ENCODE measurements at regions not wholly inside any gene's neighbourhood (a gene's known extent, or its start where the extent isn't known, plus 50 kb on each side); places are given as distances from the start of the nearest gene placed in this dataset.
A peak's percentile ranks its signal among the peaks of the same experiment; 100 is the strongest.

DNA sequence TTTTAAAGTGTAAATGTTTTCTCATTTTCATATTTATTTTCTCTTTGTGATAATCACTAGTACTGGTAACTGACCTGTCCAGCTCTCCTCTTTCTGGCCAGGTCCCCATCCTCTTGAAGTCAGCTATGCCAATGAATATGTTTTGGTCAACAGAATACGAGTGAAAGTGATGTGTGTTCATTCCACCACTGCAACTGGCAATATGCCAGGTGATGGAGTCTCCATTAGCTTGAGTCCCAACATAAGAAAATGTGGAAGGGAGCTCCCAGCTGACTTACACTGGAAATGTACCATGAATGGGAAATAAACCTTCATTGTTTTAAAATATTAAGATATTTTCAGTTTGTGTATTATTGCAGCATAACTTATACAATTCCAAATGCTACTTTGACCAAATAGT lies 75.8 kb downstream of the CCDC34 start:
- DNase-seq (ENCODE audit: low spot score) = no peak

DNA sequence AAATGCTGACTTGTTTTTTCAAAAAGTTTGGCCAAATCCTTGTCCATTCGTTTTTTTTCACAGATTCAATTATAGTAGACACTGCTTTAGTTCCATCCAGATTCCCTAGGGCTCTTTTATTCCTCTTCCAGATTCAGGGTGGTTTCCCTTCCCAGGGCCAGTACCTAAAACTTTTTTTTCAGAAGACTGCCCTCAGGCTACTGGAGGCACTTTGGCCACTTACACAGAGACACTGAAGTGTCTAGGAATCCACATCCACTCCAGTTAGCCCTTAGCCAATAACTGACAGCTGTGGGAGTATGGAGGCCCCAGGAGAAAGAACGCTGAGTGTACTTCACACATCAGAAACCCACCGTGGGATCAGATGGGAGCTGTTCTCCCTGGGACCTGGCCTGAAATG lies 77.3 kb downstream of the CCDC34 start:
- DNase-seq (ENCODE audit: low spot score) = no peak

DNA sequence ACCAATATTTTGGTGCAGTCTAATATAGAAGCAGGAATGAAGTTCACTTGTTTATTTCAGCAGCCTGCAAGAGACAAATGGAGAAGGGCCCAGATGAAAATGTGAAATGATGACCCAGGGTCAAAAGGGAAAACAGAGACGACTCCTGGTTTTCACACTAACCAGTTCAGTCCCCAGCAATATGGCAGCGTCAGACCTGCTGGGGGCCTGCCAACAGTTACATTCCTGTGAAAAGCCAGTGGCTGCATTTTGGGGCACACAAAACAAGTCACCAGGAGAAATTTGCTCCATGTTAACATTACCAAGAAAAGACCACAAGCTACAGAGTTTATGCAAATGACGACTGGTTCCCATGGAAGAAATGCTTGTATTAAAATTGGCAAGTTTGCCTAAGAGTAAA lies 80.2 kb downstream of the CCDC34 start:
- DNase-seq (ENCODE audit: low spot score) = no peak

DNA sequence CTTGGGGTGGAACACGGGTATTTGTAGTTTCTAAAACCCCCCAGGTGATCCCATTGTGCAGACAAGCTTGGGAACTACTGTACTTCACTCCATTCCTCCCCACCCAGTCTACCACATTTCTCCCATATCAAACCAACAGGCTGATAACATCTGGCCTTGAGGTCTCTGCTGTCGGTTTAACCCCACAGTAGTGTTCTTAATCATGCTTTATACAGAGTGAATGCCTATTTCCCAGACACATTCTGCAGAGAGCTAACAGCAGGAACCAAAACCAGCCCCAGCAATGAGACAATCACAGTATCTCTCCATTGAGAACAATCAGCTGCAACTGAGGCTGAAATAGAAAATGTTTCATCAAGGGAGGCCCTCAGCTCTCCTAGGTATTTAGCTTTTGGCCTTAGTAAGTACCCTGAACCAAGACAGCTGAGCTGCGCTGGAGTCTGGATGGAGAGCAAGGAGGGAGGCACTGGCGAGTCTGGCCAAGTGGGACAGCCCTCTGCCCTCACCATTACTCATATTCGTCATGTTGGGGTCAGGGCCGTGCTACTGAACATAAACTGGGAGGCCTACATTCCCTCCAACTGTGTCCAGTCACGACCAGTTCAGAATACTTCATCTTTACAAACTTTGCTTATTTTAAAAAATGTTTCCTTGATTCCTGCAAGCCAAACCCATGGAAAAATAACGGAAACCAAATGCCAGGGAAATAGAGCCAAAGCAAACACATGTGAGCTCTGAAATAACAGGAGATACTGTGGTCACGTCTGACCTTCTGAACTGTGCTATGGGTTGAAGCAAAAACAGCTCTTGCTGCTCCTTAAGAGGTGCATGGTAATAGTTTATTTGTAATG lies 81.0 kb downstream of the CCDC34 start:
- no peak for DNase-seq (ENCODE audit: low spot score)

DNA sequence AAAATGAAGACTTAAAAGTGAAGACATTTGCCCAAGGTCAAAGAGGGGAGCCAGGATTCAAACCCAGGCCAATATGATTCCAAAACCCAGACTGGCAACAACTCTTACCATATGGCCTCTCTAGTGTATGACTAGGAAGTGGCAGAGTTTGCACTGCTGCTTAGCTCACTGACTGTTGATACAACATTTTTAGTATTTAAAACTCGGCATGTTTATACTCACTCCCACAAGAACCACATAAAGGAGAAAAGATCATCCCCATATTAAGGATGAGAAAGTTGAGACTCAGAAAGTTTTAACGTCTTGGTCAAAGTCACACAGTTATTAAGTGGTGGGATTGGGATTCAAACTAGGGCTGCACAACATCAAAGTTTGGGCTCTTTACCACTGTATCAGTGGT lies 81.7 kb downstream of the CCDC34 start:
- DNase-seq (ENCODE audit: low spot score) = no peak

DNA sequence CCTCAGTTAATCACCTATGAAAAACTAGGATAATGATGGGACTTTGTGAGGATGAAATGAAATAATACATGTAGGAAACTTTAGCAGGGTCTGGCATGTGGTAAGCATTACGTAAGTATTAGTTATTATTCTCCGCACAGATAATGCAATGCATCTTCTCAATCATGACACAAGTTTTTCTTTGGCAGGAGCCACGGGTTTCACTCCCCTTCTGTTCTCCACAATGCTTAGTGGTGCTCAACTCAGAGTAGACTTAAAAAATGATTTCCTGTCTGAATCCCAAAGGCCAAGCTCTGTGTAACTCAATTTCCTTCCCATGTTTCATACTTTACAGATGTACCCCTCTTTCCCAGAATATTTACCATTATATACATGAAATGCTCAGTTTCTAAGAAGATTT lies 82.9 kb downstream of the CCDC34 start:
- no peak for DNase-seq (ENCODE audit: low spot score)

DNA sequence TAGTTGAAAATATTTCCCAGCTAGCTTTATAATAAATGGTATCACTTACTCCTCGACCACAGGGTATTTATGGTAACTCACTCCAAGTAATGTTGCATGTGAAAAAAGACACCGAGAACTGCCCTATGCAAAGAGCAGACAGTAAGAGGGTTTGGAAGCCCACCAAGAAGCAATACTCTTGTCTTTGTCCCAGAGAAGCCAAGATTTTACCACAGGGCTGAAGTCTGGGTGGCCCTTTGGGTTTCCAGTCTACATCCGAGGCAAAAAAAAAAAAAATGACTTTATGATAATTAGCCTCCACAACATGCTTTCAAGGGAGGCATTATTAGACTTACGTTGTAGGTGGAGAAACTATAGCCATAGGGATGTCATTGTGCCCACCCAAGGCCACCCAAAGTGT lies 83.6 kb downstream of the CCDC34 start:
- no peak for DNase-seq (ENCODE audit: low spot score)

DNA sequence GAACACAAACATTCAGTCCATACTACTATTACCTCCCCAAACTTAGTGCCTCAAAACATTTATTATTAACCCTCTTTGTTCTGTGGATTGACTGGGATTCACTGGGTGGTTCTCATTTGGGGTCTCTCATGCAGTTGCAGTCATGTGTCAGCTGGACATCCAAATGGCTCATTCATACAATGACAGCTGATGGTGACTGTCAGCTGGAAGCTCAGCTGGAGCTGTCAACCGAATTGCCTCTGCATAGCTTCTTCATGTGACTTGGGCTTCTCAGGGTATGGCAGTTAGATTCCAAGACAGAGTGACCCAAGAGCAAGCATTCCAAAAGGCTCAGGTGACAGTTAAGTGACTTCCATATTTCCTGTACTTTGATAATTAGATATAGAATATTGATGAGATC lies 85.2 kb downstream of the CCDC34 start:
- DNase-seq (ENCODE audit: low spot score) = no peak

DNA sequence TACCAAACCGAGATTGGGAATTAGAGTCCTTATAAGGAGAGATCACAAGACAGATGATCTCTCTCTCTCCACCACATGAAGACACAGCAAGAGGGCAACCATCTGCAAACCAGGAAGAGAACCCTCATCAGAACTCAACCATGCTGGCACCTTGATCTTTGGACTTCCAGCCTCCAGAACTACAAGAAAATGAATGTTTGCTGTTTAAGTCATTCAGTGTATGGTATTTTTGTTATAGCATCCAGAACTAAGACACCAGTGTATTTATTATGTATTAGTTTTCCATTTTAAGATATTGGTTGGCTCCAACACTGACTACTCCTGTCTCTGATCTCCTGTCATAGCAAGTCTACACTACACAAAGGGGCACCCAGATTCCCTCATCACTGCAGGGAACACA lies 86.9 kb downstream of the CCDC34 start:
- no peak for DNase-seq (ENCODE audit: low spot score)

DNA sequence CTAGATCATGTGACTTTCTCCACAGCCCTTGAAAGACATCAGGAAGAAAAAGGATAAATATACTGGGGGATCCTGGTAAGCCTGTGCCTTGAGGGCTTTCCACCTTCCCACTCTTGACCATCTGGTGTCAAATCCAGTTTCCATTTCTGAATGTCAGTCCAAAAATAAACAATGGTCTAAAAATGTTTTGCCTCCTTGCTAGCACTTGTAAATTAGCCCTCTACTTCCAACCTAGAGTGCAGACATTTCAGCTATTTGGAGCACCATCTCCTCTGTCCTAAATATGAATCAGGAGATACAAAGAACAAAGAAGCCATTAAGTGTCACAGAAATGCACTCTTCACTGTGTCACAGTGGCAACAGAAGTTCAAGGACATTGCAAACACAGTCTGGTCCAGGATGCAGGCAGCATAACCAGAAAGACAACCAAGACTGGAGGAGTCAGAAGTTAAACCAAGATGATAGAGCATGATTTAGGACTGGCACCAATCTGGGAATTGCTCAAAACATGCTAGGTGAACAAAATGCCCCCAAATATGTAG lies 88.1 kb downstream of the CCDC34 start:
- no peak for DNase-seq (ENCODE audit: low spot score)

DNA sequence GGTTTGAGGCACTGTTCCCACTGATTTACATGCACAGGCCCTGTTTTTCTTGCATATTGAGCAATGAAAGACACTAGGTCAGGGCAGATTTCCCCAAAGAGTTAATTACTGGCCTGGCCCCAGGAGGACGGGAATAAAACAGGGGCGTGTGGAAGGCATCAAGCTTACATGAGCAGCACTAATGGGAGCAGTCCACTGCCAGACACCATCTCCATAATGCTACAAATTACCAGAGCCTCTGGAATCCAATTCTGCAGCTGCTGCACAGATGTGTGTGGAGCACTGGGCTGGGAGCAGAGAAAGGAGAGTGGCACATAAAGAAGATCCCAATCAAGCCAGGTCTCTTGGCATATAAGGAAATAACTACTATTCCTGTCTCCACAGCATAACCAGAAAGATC lies 96.9 kb downstream of the CCDC34 start:
- no peak for DNase-seq (ENCODE audit: low spot score)

DNA sequence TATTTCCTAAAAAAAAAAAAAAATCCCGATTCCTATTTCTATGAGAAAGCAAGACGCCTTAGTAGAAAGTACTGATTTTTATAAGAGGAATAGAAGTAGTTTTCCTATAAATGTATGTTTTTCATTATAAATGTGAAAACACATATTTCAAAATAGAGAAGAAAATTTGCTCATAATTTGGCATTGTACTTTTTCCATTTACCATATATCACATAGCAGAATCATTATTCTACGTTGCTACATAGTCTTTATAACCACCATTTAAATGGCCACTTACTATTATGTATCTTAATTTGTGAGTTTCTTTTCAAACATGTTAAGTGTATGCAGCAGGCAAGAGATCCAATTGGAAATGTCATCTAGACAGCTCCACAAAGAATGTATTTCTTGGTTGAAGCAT lies 99.0 kb downstream of the CCDC34 start:
- DNase-seq (ENCODE audit: low spot score) = no peak

DNA sequence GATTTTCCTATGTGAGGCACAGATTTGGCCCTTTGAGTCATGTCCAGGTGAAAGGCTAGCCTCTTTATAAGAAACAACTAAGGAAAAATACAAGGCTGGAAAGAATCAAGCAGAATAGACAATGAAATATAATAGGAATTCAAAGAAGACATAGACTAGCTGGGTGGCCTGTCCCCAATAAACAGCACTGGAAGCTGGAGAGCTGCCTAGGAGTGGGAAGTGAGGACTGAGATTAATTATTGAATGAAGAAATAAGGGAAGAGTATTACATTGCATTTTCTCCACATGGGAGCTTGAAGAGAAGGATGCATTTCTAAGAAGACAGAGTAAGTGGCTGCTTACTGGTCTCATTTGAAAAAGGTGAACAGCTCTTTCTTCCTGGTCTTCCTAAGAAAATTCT lies 100.0 kb downstream of the CCDC34 start:
- no peak for DNase-seq (ENCODE audit: low spot score)

DNA sequence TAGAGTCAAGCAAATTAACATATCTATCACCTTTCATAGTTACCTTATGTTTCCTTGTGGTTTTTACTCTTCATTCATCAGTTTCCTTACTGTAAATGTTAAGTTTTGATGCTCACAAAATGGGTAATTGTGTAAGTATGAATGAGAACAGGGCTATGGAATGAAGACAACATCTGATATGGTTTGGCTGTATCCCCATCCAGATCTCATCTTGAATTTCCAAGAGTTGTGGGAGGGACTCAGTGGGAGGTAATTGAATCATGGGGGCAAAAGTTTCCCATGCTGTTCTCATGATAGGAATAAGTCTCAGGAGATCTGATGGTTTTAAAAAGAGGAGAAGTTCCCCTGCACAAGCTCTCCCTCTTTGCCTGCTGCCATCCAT lies 107.6 kb downstream of the CCDC34 start:
- no peak for DNase-seq (ENCODE audit: low spot score)

DNA sequence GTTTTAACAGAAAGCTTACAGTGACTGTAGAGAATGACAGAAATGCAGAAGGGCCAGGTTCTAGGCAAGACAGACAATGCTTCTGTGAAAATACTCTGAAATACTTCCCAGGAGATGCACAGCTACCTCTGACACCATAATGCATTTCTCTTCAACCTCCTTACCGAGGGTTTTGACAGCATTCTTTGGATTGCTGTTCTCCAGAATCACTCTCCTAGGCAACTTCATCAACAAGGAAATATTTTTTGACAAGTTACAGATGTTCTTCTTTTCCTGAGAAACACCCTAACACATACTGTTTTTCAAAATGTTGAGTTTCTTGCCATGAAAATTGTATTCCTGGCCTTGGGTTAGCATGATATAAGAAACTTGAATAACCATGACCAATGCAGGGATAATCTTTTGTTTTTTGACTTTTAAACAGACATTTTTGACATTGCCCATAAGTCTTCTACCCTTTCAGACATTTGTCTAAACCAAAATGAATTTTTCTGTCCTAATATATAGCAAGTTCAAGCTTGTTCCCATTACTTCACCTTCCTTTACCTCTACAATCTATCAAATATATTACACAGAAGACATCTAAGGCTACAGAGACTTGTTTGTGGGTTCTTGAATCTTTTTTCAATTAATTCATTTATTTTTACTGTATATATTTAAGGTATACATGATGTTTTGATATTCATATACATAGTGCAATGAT lies 108.1 kb downstream of the CCDC34 start:
- DNase-seq (ENCODE audit: low spot score) = no peak

DNA sequence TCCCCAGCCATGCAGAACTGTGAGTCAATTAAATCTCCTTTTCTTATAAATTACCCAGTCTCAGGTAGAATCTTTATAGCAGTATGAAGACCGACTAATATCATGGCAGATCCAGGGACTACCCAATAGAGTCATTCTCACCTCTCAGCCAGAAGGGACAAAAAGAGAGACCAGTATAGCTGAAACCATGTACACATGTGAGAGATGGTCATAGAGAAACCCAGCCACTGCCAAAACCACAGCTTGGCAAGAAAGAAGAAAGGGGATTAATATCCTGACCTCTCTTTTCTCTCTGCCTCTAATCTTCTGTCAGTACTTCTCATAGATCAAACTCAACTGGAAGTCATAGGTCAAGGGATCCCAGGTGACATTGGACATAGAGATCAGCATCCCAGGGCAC lies 109.8 kb downstream of the CCDC34 start:
- no peak for DNase-seq (ENCODE audit: low spot score)

DNA sequence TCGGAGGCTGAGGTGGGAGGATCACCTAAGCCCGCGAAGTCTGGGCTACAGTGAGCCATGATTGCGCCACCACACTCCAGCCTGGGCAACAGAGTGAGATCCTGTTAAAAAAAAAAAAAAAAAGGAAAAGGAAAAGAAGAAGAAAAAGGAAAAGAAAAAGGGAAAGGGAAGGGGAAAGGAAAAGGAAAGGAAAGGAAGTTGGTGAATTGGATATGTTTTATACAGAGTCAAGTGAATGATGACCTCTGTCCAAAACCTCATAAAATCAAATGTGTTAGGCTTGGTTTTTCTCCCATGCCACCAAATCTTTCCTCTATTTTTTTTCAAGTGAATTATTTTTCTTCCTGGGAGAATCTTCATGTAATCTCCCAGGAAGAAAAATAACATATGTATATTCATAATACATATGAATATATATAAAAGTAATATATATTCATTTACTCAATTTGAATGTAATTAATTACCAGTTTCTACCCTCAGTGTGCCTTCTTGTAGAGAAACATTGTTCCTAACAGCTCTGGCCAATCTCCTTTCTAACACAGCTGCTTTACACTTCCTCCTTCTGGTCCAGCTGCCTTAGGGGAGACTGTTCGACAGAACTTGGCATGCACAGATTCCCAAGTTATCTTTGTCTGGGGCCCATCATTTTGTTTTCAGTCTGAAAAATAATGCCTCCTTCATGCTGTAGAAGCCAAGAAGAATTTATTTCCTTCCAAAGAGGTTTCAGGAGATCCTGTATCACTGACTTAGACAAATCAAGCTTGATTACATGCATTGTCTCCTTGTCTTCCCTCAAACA lies 111.9 kb downstream of the CCDC34 start:
- no peak for DNase-seq (ENCODE audit: low spot score)

DNA sequence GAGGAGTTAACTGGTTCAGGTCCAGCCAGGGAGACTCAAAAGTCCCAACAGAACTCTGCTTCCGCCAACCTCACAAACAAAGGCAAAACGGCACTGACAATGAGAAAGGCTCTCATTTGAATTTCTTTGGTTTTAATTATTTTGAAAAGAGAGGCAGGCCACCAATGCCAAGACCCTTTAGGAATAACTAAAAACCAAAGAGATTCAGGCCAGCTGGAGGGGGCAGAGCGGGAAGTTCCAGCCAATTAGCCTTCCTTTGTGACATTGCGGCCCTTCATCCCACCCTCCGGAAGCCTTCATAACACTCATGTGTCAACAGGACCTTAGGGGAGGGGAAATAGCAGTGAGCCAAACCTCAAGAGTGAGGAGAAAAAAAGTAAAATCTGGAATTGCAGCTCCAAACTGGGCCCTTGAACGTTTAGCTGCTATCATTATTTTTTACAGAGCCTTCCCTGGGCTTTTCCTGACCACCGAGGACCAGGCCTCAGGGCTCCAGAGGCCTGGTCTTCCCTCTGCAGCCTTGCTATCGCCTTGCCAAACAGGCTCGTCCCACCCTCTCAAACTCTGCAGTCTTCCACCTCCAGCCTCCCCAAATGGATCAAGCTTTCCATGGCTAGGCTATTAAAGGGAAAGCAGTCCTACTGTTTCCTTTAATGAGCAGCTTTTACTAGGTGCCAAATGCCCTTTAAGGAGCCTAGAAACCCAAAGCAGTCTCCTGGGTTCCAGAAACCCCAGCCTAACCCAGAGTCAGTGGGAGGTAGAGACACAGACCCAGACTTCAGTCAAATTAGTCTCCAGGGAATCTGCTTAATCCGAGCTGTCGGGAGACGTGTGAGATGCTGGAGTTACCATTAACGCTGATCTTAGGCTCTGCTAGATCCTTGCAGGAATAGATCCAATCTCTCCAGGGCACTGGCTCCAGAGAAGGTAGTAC lies 114.2 kb downstream of the CCDC34 start:
- peak; percentile 25 for DNase-seq (ENCODE audit: low spot score)

DNA sequence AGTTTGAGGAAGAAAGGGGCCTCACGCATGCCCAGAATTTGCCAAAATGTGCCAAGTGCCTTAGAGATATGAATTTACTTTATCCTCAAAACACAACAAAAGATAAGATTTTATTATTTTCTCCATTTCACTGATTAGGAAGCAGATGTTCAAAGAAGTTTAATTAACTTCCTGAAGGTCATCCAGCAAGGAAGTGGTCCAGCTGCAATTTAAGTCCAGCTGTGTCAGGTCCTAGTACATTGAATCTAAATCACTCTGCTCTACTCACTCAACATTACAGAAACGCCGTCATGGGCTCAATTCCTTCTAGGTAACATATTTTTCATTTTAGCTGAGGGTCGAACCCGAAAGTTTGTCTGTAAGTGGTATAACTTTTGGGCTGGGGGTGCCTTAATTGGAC lies 115.4 kb downstream of the CCDC34 start:
- DNase-seq (ENCODE audit: low spot score) = no peak

DNA sequence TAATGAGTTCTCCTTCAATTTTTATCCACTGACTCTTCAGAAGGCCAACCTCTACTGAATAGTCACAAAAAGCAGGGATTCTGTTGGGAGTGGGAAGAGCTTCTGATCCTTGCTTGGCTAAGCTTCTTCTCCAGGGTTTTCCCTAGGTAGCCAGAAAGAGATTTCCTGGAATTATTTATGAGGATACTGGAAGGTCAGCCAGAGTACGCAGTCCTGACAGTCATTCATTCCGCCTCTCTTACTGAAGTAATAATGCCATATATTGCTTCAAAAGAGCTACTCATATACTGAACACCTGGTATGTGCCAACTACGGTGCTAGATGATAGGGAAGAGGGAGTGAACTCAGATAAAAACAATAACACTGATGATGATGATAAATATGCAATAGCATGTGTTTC lies 116.1 kb downstream of the CCDC34 start:
- DNase-seq (ENCODE audit: low spot score) = no peak

DNA sequence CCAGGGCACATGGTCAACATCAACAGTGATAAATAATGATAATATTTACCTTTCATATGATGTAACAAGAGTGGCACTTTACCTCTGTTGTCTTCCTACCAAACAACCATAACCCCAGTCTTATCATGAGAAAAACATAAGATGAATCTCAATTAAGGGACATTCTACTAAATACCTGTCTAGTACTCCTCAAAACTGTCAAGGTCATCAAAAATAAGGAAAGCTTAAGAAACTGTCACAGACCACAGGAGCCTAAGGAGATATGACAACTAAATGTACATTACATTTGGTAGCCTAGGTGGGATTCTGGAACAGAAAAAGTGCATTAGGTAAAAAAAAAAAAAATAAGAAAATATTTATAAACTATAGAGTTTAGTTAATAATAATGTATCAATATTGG lies 118.1 kb downstream of the CCDC34 start:
- DNase-seq (ENCODE audit: low spot score) = no peak

DNA sequence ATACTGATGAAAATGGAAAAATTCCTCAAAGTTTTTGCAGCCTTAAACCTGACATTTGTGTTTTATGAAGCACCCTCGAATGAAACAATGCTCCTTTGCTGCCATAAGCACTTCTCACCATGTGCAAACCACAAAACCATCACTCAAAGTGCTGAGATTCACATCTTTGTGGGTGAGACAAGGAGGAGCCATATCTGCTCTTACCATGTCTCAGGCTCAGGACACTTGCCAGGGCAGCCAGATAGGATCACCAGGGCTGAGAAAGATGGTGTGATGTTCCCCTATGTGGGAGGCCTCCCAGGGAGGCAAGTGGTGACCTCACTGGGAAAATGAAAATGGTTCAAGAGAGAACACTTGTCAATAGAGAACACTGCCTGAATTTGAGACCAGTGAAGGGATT lies 120.4 kb downstream of the CCDC34 start:
- DNase-seq (ENCODE audit: low spot score) = no peak

Measured in globus pallidus (tissue), 1 donor.